ENCODE measurements at regions not wholly inside any gene's neighbourhood (a gene's known extent, or its start where the extent isn't known, plus 50 kb on each side); places are given as distances from the start of the nearest gene placed in this dataset.
"Not testable (repeated sequence)": the region's sequence is repeated elsewhere in the genome, so short reads cannot be mapped to it uniquely, and the experiment has no call there.

DNA sequence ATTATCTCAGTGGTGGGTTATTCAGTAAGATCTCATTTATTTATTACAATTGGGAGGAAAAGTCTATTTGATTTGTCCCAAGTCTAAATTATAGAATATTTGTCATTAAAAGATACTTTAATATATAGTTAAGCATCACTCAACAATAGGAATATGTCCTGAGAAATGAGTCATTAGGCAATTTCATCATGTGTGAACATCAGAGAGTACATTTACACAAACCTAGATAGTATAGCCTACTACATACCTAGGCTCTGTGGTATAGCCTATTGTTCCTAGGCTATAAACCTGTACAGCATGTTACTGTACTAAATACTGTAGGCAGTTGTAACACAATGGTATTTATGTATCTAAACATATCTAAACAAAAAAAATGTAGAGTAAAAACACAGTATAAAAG, 135.0 kb upstream of the RASA1 start:
- DNase-seq: no peak
- no peak for TF ChIP-seq CTCF (IDR thresholded peaks at IDR 0.05)
- intact Hi-C loops (cut with DNase I): loop anchor here in 1 of 10 donors (10.0 kb wide), 1 partner anchor 58 kb away; no protein-coding TSS in a partner anchor
- no peaks in the 10 kb centered on the region for H3K27me3 ChIP-seq
- H3K9me3 ChIP-seq: peaks cover 0 to 5% (median 0%) of the 10 kb centered on the region in 11 donors
- no peak overlapping the region for H3K4me3 ChIP-seq
- H3K4me1 ChIP-seq: peaks cover 0 to 20% (median 15%) of the 10 kb centered on the region in 9 donors
- H3K27ac ChIP-seq: no peak overlapping the region
- ATAC-seq: no peak
- no peaks in the 10 kb centered on the region for H3K36me3 ChIP-seq

DNA sequence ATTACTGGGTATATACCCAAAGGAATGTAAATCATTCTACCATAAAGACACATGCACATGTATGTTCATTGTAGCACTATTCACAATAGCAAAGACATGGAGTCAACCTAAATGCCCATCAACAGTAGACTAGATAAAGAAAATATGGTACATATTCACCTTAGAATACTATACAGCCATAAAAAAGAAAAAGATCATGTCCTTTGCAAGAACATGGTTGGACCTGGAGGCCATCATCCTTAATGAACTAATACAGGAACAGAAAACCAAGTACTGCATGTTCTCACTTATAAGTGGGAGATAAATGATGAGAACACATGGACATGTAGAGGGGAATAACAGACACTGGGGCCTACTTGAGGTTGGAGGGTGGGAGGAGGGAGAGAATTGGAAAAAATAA, 133.2 kb upstream of the RASA1 start:
- ATAC-seq, H3K27me3 ChIP-seq, H3K36me3 ChIP-seq, H3K27ac ChIP-seq, H3K9me3 ChIP-seq, DNase-seq, H3K4me3 ChIP-seq: not testable (repeated sequence)
- intact Hi-C loops (cut with DNase I): loop anchor here in 1 of 10 donors (10.0 kb wide), 1 partner anchor 60 kb away; no protein-coding TSS in a partner anchor
- H3K4me1 ChIP-seq: peaks cover 0 to 37% (median 25%) of the 10 kb centered on the region in 9 donors

DNA sequence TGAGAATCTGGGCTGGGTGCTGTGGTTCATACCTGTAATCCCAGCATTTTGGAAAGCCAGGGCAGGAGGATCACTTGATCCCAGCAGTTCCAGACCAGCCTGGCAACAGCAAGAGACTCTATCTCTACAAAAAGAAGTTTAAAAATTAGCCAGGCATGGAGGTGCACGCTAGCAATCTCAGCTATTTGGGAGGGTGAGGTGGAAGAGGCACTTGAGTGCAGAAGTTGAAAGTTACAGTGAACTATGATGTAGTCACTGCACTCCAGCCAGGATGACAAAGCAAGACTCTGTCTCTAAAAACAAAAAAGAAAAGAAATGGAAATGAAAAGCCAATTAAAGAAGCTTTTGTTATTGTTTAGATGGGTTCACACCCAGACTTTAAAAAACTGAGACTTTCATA, 131.6 kb upstream of the RASA1 start:
- peak in 3 of 8 donors; percentile 33 to 49 (median 37) for ATAC-seq
- peaks cover 0 to 5% (median 0%) of the 10 kb centered on the region in 11 donors for H3K9me3 ChIP-seq
- WGBS, 2 donors: 40 to 49% methylated on average over 1 of the region's 1 CpG
- peak overlapping the region in 5 of 10 donors; percentile 19 to 76 (median 61) for H3K27ac ChIP-seq
- H3K4me3 ChIP-seq: no peak overlapping the region
- H3K4me1 ChIP-seq: peaks cover 0 to 38% (median 25%) of the 10 kb centered on the region in 9 donors
- intact Hi-C loops (cut with DNase I): loop anchor here in 1 of 10 donors (10.0 kb wide), 1 partner anchor 61 kb away; no protein-coding TSS in a partner anchor
- no peaks in the 10 kb centered on the region for H3K27me3 ChIP-seq
- TF ChIP-seq CTCF (IDR thresholded peaks at IDR 0.05): no peak
- DNase-seq: no peak
- H3K36me3 ChIP-seq: no peaks in the 10 kb centered on the region

DNA sequence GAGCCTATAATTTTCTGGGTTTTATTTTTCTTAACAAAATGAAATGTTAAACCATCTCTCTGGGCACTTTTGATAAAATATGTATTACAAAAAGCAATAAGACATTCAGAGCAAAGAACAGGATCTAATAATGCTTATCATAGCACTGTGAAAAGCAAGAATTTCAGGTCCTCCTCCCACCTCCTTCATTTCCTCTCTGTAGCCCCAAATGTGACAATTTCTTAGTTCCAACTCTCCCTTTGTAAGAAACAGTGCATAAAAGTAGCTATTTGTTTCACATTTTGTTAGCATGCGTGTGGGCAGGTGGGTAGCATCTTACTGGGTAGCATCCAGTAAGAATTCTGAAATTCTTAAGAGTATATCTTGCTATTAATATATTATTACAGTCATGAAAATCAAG, 130.9 kb upstream of the RASA1 start:
- intact Hi-C loops (cut with DNase I): loop anchor here in 1 of 10 donors (10.0 kb wide), 1 partner anchor 62 kb away; no protein-coding TSS in a partner anchor
- ATAC-seq: no peak

More for the DNA sequence above, 130.9 kb upstream of the RASA1 start:
- H3K4me1 ChIP-seq: peaks cover 0 to 44% (median 25%) of the 10 kb centered on the region in 9 donors
- no peaks in the 10 kb centered on the region for H3K27me3 ChIP-seq
- peaks cover 0 to 5% (median 0%) of the 10 kb centered on the region in 11 donors for H3K9me3 ChIP-seq
- peak overlapping the region in 6 of 10 donors; percentile 2 to 76 (median 53) for H3K27ac ChIP-seq
- H3K4me3 ChIP-seq: no peak overlapping the region
- 75 to 93% methylated on average over 1 of the region's 1 CpG for WGBS, 2 donors
- DNase-seq: no peak
- no peak for TF ChIP-seq CTCF (IDR thresholded peaks at IDR 0.05)
- H3K36me3 ChIP-seq: no peaks in the 10 kb centered on the region

All from heart right ventricle (tissue), 16 donors.